Mesenchymal stem cell (in vitro differentiated cells and primary cell): ENCODE measurements at regions not wholly inside any gene's neighbourhood (a gene's known extent, or its start where the extent isn't known, plus 50 kb on each side); places are given as distances from the start of the nearest gene placed in this dataset.
A peak's percentile ranks its signal among the peaks of the same experiment; 100 is the strongest.

Experiments used
- DNase-seq: peaks from one replicate; pipeline ENCODE4 v3.0.0-alpha.2; 2013
- H2AFZ ChIP-seq: one replicate; pipeline ENCODE4 v1.6.1; 2013; ENCODE audit warnings: low read depth, mild to moderate bottlenecking, control low read depth, inconsistent platforms, low read length, moderate library complexity
- H2AK5ac ChIP-seq: 2 replicates; pipeline ENCODE4 v1.6.1; 2013; ENCODE audit warnings: low read length, moderate library complexity, mild to moderate bottlenecking, inconsistent platforms; ENCODE audit not compliant: severe bottlenecking
- H2BK120ac ChIP-seq: one replicate; pipeline ENCODE4 v1.6.1; 2013; ENCODE audit warnings: low read depth, mild to moderate bottlenecking, inconsistent platforms, low read length, moderate library complexity
- H2BK12ac ChIP-seq, 2 experiments: one replicate each; pipeline ENCODE4 v1.6.1; 2013; ENCODE audit warnings: inconsistent platforms in 2 of 2, low read length in 2 of 2, mild to moderate bottlenecking in 2 of 2, moderate library complexity in 2 of 2, control low read depth in 1 of 2
- H2BK15ac ChIP-seq: one replicate; pipeline ENCODE4 v1.6.1; 2013; ENCODE audit warnings: mild to moderate bottlenecking, low read depth, inconsistent platforms; ENCODE audit not compliant: poor library complexity, severe bottlenecking
- H2BK5ac ChIP-seq: 2 replicates; pipeline ENCODE4 v1.6.1; 2013; ENCODE audit warnings: low read depth, mild to moderate bottlenecking, low read length, control low read depth, inconsistent platforms; ENCODE audit not compliant: poor library complexity, severe bottlenecking
- H3K14ac ChIP-seq, 2 experiments: one replicate each; pipeline ENCODE4 v1.6.1; 2013; ENCODE audit warnings: inconsistent platforms in 2 of 2, low read length in 2 of 2, control low read depth in 1 of 2, mild to moderate bottlenecking in 1 of 2, moderate library complexity in 1 of 2
- H3K18ac ChIP-seq, 2 experiments: one replicate each; pipeline ENCODE4 v1.6.1; 2013; ENCODE audit warnings: inconsistent platforms in 2 of 2, low read length in 2 of 2, control low read depth in 1 of 2, low read depth in 1 of 2, mild to moderate bottlenecking in 1 of 2
- H3K23ac ChIP-seq, 2 experiments: one replicate each; pipeline ENCODE4 v1.6.1; 2013; ENCODE audit warnings: inconsistent platforms in 2 of 2, low read length in 2 of 2, mild to moderate bottlenecking in 2 of 2, moderate library complexity in 2 of 2, control low read depth in 1 of 2
- H3K27ac ChIP-seq: 2 replicates; pipeline ENCODE4 v1.5.1; 2013; ENCODE audit warnings: mild to moderate bottlenecking, moderate library complexity, low read length, control low read depth, inconsistent platforms; ENCODE audit not compliant: poor library complexity, severe bottlenecking
- H3K27me3 ChIP-seq, 2 experiments: 2 replicates each; pipeline versions ENCODE4 v1.6.1 to v1.7.0; 2013; ENCODE audit warnings: low read length in 2 of 2, mild to moderate bottlenecking in 2 of 2, moderate library complexity in 2 of 2, control low read depth in 1 of 2, inconsistent platforms in 1 of 2; ENCODE audit not compliant: control insufficient read depth in 1 of 2, insufficient read depth in 1 of 2
- H3K36me3 ChIP-seq, 2 experiments: 2 replicates each; pipeline versions ENCODE4 v1.6.1 to v1.7.0; 2013; ENCODE audit warnings: low read length in 2 of 2, control low read depth in 1 of 2, inconsistent platforms in 1 of 2, low read depth in 1 of 2, mild to moderate bottlenecking in 1 of 2; ENCODE audit not compliant: insufficient read depth in 2 of 2, control insufficient read depth in 1 of 2
- H3K4ac ChIP-seq, 2 experiments: one replicate each; pipeline ENCODE4 v1.6.1; 2013; ENCODE audit warnings: inconsistent platforms in 2 of 2, low read length in 2 of 2, mild to moderate bottlenecking in 2 of 2, moderate library complexity in 2 of 2, control low read depth in 1 of 2, low read depth in 1 of 2
- H3K4me1 ChIP-seq: 2 replicates; pipeline ENCODE4 v1.6.1; 2013; ENCODE audit warnings: low read depth, low read length, control low read depth; ENCODE audit not compliant: control insufficient read depth, insufficient read depth
- H3K4me2 ChIP-seq: 2 replicates; pipeline ENCODE4 v1.6.1; 2013; ENCODE audit warnings: low read length, mild to moderate bottlenecking, inconsistent platforms; ENCODE audit not compliant: poor library complexity, severe bottlenecking
- H3K4me3 ChIP-seq, 2 experiments: 2 replicates each; pipeline versions ENCODE4 v1.5.1 to v1.7.0; 2013; ENCODE audit warnings: low read length in 2 of 2, mild to moderate bottlenecking in 2 of 2, control low read depth in 1 of 2, low read depth in 1 of 2; ENCODE audit not compliant: insufficient read depth in 1 of 2
- H3K79me1 ChIP-seq: replicated peaks from 2 replicates; pipeline ENCODE4 v1.6.1; 2013; ENCODE audit warnings: mild to moderate bottlenecking, control low read depth, low read length, inconsistent platforms; ENCODE audit not compliant: poor library complexity, severe bottlenecking
- H3K9ac ChIP-seq: 2 replicates; pipeline ENCODE4 v1.7.0; 2013; ENCODE audit warnings: mild to moderate bottlenecking, low read length, moderate library complexity
- H3K9me3 ChIP-seq: 2 replicates; pipeline ENCODE4 v1.7.0; 2013; ENCODE audit warnings: mild to moderate bottlenecking, low read length; ENCODE audit not compliant: control insufficient read depth
- H4K8ac ChIP-seq: one replicate; pipeline ENCODE4 v1.6.1; 2013; ENCODE audit warnings: inconsistent platforms, mild to moderate bottlenecking, low read length, moderate library complexity
- H4K91ac ChIP-seq: one replicate; pipeline ENCODE4 v1.6.1; 2013; ENCODE audit warnings: mild to moderate bottlenecking, low read length, inconsistent platforms
- WGBS: methylation state at CpG from one replicate; pipeline ENCODE4 v1.1.7; 2013; ENCODE audit warnings: mixed read lengths; 5-methylcytosine and 5-hydroxymethylcytosine counted together

DNA sequence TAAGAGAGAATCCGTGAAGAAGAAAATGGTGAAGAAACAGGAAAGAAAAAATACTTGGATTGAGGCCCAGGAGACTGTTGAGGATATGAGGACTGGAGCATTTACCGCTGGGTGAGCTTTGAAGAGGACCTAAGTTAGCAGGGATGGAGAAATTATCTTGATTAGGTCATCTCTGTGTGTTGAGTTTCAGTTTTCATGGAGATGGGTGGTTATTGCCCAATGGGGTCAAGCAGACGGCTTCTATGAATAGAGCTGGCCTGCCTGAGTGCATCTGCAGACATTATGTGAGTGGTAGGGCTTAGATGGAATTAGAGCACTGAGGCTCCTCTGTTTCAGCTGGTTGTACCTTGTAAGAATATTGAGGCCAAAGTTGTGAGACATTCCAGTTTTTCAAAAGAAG lies 245.4 kb upstream of the FBXL7 start:
- H2AFZ ChIP-seq, result no peak overlapping the region
- no peak overlapping the region for H3K4ac ChIP-seq
- no peak overlapping the region for H2BK12ac ChIP-seq
- no peaks in the 10 kb centered on the region for H3K79me1 ChIP-seq
- peak; percentile 36 for DNase-seq
- no peak overlapping the region for H4K91ac ChIP-seq
- H3K4me2 ChIP-seq, result no peak overlapping the region
- H3K27me3 ChIP-seq, result no peaks in the 10 kb centered on the region
- no peak overlapping the region for H2BK120ac ChIP-seq
- no peak overlapping the region for H3K23ac ChIP-seq
- no peaks in the 10 kb centered on the region for H3K36me3 ChIP-seq
- H3K27ac ChIP-seq, result no peak overlapping the region
- WGBS, result 57% methylated on average over 3 of the region's 3 CpGs
- no peak overlapping the region for H3K18ac ChIP-seq
- H2BK5ac ChIP-seq, result no peak overlapping the region
- no peak overlapping the region for H3K14ac ChIP-seq
- no peak overlapping the region for H4K8ac ChIP-seq
- H3K9ac ChIP-seq, result no peak overlapping the region
- no peaks in the 10 kb centered on the region for H3K9me3 ChIP-seq
- H3K4me1 ChIP-seq, result no peaks in the 10 kb centered on the region
- H3K4me3 ChIP-seq, result no peak overlapping the region
- H2BK15ac ChIP-seq, result no peak overlapping the region
- no peak overlapping the region for H2AK5ac ChIP-seq

DNA sequence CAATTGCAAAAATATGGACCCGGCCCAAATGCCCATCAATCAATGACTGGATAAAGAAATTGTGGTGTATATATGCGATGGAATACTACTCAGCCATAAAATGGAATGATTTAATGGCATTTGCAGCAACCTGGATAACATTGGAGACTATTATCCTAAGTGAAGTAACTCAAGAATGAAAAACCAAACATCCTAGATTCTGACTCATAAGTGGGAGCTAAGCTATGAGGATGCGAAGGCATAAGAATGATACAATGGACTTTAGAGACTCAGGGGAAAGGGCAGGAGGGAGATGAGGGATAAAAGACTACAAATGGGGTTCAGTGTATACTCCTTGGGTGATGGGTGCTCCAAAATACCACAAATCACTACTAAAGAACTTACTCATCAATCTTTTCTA lies 247.6 kb upstream of the FBXL7 start:
- WGBS, result no CpG with 5 or more reads among the region's 3 CpGs
- no peak overlapping the region for H2BK120ac ChIP-seq
- no peaks in the 10 kb centered on the region for H3K79me1 ChIP-seq
- H3K27me3 ChIP-seq, result no peaks in the 10 kb centered on the region
- no peak overlapping the region for H2AK5ac ChIP-seq
- no peak overlapping the region for H2BK15ac ChIP-seq
- H3K4me2 ChIP-seq, result no peak overlapping the region
- H3K9me3 ChIP-seq, result no peaks in the 10 kb centered on the region
- H3K36me3 ChIP-seq, result no peaks in the 10 kb centered on the region
- no peak overlapping the region for H3K9ac ChIP-seq
- no peak overlapping the region for H3K27ac ChIP-seq
- no peak overlapping the region for H3K4me3 ChIP-seq
- H3K23ac ChIP-seq, result no peak overlapping the region
- H3K4ac ChIP-seq, result no peak overlapping the region
- no peak overlapping the region for H4K8ac ChIP-seq
- no peak overlapping the region for H3K14ac ChIP-seq
- H2BK5ac ChIP-seq, result no peak overlapping the region
- no peak overlapping the region for H2AFZ ChIP-seq
- no peak overlapping the region for H3K18ac ChIP-seq
- H2BK12ac ChIP-seq, result no peak overlapping the region
- no peak for DNase-seq
- no peak overlapping the region for H4K91ac ChIP-seq
- no peaks in the 10 kb centered on the region for H3K4me1 ChIP-seq

DNA sequence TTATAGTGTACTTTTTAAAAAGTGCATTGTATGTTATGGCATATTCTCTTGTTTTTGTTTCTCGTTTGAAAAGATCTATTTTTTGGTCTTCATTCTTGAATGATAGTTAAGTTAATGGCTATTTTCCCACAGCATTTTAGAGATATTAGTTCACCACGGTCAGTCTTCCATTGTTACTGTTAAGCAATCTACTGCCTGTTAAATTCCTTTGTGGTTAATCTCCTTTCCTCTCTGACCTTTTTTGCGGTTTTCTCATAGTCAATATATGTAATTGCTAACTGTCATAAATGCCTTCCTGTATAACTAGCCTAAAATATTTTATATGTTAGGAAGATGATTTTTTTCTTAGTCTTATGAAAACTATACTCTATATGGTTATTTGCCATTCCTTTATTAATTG lies 250.8 kb upstream of the FBXL7 start:
- Histone ChIP-seq H3K4me2 (no peak overlapping the region), H3K18ac (no peak overlapping the region), H3K36me3 (no peaks in the 10 kb centered on the region), H3K27me3 (no peaks in the 10 kb centered on the region), H2BK12ac (no peak overlapping the region), H3K14ac (no peak overlapping the region), H4K91ac (no peak overlapping the region), H3K4me3 (no peak overlapping the region), H3K4me1 (no peaks in the 10 kb centered on the region), H3K9ac (no peak overlapping the region), H2BK120ac (no peak overlapping the region), H3K4ac (no peak overlapping the region), H2AK5ac (no peak overlapping the region), H3K27ac (peak overlapping the region; percentile 57), H2BK5ac (no peak overlapping the region), H3K79me1 (no peaks in the 10 kb centered on the region), H2BK15ac (no peak overlapping the region), H2AFZ (no peak overlapping the region), H3K23ac (no peak overlapping the region), H4K8ac (no peak overlapping the region), H3K9me3 (peaks cover 24% of the 10 kb centered on the region)
- peak; percentile 6 for DNase-seq
- 40% methylated on average over 1 of the region's 3 CpGs for WGBS

DNA sequence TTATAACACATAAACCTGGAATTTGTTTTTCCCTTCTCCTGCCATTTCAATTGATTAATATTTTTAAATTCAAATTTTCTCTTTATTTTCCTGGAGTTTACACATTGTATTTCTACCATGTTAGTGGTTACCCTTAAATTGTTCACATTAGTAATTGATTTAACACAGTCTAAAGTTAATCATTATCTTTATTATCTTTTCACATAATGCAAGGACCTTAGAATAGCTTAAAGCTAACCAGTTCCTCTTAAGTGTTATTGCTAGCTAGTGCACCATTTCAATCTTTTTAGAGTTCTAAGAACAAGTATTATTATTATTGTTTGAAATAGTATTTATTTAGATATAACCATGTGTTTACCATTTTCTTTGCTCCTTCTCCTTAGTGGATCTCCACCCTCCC lies 251.2 kb upstream of the FBXL7 start:
- Histone ChIP-seq H3K14ac (no peak overlapping the region), H2BK5ac (no peak overlapping the region), H2AFZ (no peak overlapping the region), H3K36me3 (no peaks in the 10 kb centered on the region), H3K9ac (no peak overlapping the region), H2AK5ac (no peak overlapping the region), H3K4me2 (peak overlapping the region; percentile 22), H3K27ac (peak overlapping the region; percentile 57), H3K23ac (no peak overlapping the region), H2BK15ac (no peak overlapping the region), H4K8ac (no peak overlapping the region), H3K9me3 (peaks cover 24% of the 10 kb centered on the region), H3K4me1 (no peaks in the 10 kb centered on the region), H4K91ac (no peak overlapping the region), H3K4ac (no peak overlapping the region), H3K18ac (no peak overlapping the region), H2BK120ac (no peak overlapping the region), H3K79me1 (no peaks in the 10 kb centered on the region), H3K4me3 (no peak overlapping the region), H3K27me3 (no peaks in the 10 kb centered on the region), H2BK12ac (no peak overlapping the region)
- DNase-seq, result no peak
